Nephron (organoid): ENCODE measurements at regions not wholly inside any gene's neighbourhood (a gene's known extent, or its start where the extent isn't known, plus 50 kb on each side); places are given as distances from the start of the nearest gene placed in this dataset.
A peak's percentile ranks its signal among the peaks of the same experiment; 100 is the strongest.

Experiments
- H3K27ac Mint-ChIP-seq, 3 experiments: 2 replicates each; pipeline ENCODE4 v1.8.0; 2020; ENCODE audit warnings: mixed read lengths in 3 of 3, mild to moderate bottlenecking in 2 of 3, moderate library complexity in 1 of 3
- H3K27me3 Mint-ChIP-seq: 2 replicates; pipeline ENCODE4 v1.8.0; 2021; ENCODE audit warnings: low read depth, mild to moderate bottlenecking, moderate library complexity, mixed read lengths
- H3K36me3 Mint-ChIP-seq: 2 replicates; pipeline ENCODE4 v1.8.0; 2020; ENCODE audit warnings: low read depth, mixed read lengths
- H3K4me1 Mint-ChIP-seq: 2 replicates; pipeline ENCODE4 v1.8.0; 2020; ENCODE audit warnings: mixed read lengths
- H3K4me3 Mint-ChIP-seq, 3 experiments: 2 replicates each; pipeline ENCODE4 v1.8.0; 2020; ENCODE audit warnings: mild to moderate bottlenecking in 3 of 3, mixed read lengths in 3 of 3, moderate library complexity in 2 of 3
- H3K9me3 Mint-ChIP-seq: 2 replicates; pipeline ENCODE4 v1.8.0; 2020; ENCODE audit warnings: mixed read lengths
- TF ChIP-seq, protein P1 (sequence below), 3 experiments: fragments of 200-600 bp; sonication (generic); IDR thresholded peaks; one replicate each; pipeline ENCODE4 v1.5.0; 2021; ENCODE audit warnings: antibody characterized with exemption in 3 of 3; ENCODE audit not compliant: unreplicated experiment in 3 of 3

DNA sequence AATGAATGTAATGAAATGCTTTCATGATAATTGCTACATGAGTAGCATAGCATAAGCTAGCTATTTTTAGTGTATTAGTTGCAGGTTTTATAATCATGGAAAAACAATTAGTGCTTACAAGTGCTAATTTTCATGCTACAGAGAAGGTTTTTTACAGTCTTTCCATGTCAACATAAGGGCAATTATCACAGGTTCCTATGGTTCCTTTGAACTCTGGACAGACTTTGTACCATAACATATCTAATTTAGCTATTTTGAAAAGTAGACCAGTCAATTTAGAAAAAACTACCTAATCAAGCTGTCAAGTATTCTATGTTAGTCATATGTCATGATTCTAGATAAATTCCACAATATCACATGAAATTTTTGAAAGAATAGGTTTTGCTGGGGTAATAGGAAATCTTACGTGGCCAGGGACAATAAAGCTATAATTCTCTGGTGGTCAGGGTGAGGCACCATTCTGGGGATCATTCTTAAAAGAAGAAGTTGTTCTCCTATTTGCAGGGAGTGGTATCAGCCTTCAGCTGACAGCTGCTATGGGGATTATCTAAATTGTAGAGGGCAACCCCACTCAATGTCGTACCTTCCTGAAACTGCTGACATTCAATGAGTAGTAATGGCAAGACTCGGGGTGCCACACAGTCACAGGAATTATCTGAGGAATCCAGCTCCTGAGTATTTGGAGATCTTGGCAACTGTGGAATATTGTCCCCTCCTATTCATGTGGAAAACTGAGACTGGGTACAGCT is 724.0 kb upstream of the LINC00305 start:
- Mint-ChIP-seq H3K27me3 (peaks cover 4% of the 10 kb centered on the region), H3K9me3 (peaks cover 10% of the 10 kb centered on the region), H3K4me3 (no peak overlapping the region), H3K27ac (no peak overlapping the region), H3K36me3 (no peaks in the 10 kb centered on the region), H3K4me1 (no peaks in the 10 kb centered on the region)
- TF ChIP-seq, protein P1, sequence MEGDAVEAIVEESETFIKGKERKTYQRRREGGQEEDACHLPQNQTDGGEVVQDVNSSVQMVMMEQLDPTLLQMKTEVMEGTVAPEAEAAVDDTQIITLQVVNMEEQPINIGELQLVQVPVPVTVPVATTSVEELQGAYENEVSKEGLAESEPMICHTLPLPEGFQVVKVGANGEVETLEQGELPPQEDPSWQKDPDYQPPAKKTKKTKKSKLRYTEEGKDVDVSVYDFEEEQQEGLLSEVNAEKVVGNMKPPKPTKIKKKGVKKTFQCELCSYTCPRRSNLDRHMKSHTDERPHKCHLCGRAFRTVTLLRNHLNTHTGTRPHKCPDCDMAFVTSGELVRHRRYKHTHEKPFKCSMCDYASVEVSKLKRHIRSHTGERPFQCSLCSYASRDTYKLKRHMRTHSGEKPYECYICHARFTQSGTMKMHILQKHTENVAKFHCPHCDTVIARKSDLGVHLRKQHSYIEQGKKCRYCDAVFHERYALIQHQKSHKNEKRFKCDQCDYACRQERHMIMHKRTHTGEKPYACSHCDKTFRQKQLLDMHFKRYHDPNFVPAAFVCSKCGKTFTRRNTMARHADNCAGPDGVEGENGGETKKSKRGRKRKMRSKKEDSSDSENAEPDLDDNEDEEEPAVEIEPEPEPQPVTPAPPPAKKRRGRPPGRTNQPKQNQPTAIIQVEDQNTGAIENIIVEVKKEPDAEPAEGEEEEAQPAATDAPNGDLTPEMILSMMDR (IDR thresholded peaks at IDR 0.05; ENCODE audit: unreplicated experiment in 3 of 3), result no peak

DNA sequence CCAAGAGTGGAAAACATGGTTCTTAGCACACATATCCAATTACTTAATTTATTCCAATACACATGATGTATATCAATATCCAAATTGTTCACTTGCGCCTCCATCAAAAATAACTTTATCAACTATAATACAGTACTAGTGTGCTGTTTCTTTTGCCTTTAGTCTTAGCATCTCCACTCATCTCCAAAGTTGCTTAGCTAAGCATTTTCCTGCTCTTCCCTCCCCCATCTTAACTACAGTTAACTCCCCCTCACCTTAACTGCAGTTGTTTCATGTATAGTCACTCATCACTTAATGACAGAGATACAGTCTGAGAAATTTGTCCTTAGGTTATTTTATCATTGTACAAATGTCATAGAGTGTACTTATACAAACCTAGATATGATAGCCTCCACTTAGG is 705.2 kb upstream of the LINC00305 start:
- no peak overlapping the region for H3K27ac Mint-ChIP-seq
- peaks cover 4% of the 10 kb centered on the region for H3K9me3 Mint-ChIP-seq
- no peak overlapping the region for H3K4me3 Mint-ChIP-seq
- H3K27me3 Mint-ChIP-seq, result no peaks in the 10 kb centered on the region
- TF ChIP-seq, protein P1 (IDR thresholded peaks at IDR 0.05; ENCODE audit: unreplicated experiment in 3 of 3), result no peak
- peaks cover 4% of the 10 kb centered on the region for H3K4me1 Mint-ChIP-seq
- no peaks in the 10 kb centered on the region for H3K36me3 Mint-ChIP-seq

DNA sequence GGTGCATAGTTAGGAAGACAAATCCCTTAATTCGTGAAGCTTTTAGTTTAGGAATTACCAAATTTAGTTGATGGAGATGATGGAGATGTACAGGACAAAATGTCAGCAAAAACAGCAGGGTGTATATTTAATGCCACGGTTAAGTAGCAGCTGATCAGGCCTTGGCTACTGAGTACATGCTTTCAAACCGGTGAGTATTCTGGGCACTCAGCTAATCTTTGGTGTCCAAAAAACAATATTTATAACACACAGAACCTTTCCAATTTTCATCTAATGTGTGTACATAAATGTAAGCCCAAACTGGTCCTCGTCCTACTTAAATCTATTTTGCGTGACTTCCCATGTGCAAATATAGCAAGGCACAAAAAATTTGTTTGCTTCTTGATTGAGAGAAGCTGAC is 703.4 kb upstream of the LINC00305 start:
- Mint-ChIP-seq H3K27ac (peak overlapping the region in 2 of 3 experiments; percentile 57 to 62), H3K27me3 (no peaks in the 10 kb centered on the region), H3K4me3 (no peak overlapping the region)

DNA sequence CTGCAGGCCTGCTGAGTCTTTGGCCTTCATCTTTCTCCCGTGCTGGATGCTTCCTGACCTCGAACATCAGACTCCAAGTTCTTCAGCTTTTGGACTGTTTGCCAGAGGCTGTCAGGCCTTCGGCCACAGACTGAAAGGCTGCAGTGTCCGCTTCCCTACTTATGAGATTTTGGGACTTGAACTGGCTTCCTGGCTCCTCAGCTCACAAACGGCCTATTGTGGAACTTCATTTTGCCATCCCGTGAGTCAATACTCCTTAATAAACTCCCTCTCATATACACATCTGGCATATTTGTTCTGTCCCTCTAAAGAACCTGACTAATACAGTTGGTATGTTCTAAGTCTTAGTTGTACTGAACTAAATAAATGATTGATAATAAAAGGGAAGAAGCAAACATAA is 702.8 kb upstream of the LINC00305 start:
- no peak overlapping the region for H3K4me3 Mint-ChIP-seq
- peaks cover 4% of the 10 kb centered on the region for H3K4me1 Mint-ChIP-seq
- peaks cover 2% of the 10 kb centered on the region for H3K9me3 Mint-ChIP-seq
- peak overlapping the region in 2 of 3 experiments; percentile 57 to 62 for H3K27ac Mint-ChIP-seq
- no peaks in the 10 kb centered on the region for H3K36me3 Mint-ChIP-seq
- H3K27me3 Mint-ChIP-seq, result no peaks in the 10 kb centered on the region
- TF ChIP-seq, protein P1 (IDR thresholded peaks at IDR 0.05; ENCODE audit: unreplicated experiment in 3 of 3), result no peak

More for the DNA sequence above, 703.4 kb upstream of the LINC00305 start:
- Mint-ChIP-seq H3K4me1 (peaks cover 4% of the 10 kb centered on the region), H3K36me3 (no peaks in the 10 kb centered on the region), H3K9me3 (peaks cover 2% of the 10 kb centered on the region)
- TF ChIP-seq, protein P1 (IDR thresholded peaks at IDR 0.05; ENCODE audit: unreplicated experiment in 3 of 3), result no peak

DNA sequence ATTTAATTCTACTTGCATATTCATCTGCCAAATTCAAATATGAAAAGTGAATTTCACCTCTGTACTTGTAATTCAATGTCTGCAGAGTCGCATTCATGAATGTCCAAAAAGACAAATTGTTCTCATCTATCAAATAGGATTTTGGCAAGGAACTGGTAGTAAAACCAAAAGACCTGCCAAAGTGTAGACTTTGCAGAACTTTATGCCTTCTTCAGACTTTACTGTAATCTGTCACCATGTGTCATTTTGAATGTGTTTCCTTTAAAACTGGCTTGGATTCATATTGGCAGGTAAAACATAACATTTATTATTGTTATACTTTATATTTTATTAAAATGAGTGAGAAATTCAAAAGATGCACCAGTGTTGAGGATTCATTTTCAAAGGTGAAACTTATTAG is 701.9 kb upstream of the LINC00305 start:
- Mint-ChIP-seq H3K4me1 (peaks cover 4% of the 10 kb centered on the region), H3K36me3 (no peaks in the 10 kb centered on the region), H3K27me3 (no peaks in the 10 kb centered on the region), H3K4me3 (no peak overlapping the region), H3K9me3 (peaks cover 2% of the 10 kb centered on the region), H3K27ac (peak overlapping the region in 1 of 3 experiments; percentile 57)
- TF ChIP-seq, protein P1 (IDR thresholded peaks at IDR 0.05; ENCODE audit: unreplicated experiment in 3 of 3), result no peak
